NCI-H69 (cell line): ENCODE measurements at regions not wholly inside any gene's neighbourhood (a gene's known extent, or its start where the extent isn't known, plus 50 kb on each side); places are given as distances from the start of the nearest gene placed in this dataset.

ENCODE experiments used
- DNase-seq: peaks from one replicate; lab custom pipeline; 2025; lab: John Stamatoyannopoulos, UW

- DNase-seq = peak; percentile 71
These were observed 226.9 kb upstream of the CRY1 start for GRCh38 chr12:107320033-107320928.

- peak; percentile 77 for DNase-seq
These were observed 227.7 kb upstream of the CRY1 start for GRCh38 chr12:107320929-107321631.

- DNase-seq = no peak
These were observed 228.7 kb upstream of the CRY1 start for GRCh38 chr12:107322063-107322462.

GRCh38 chr12:107325075-107325608 is 231.8 kb upstream of the CRY1 start:
- DNase-seq = no peak

GRCh38 chr12:107326237-107326636 is 232.9 kb upstream of the CRY1 start:
- no peak for DNase-seq

- DNase-seq = no peak
These were observed 234.4 kb upstream of the CRY1 start for GRCh38 chr12:107327651-107328182.

- DNase-seq = no peak
These were observed 235.2 kb upstream of the CRY1 start for GRCh38 chr12:107328442-107329133.

GRCh38 chr12:107329569-107330324 is 236.4 kb upstream of the CRY1 start:
- DNase-seq = no peak

GRCh38 chr12:107330831-107331431 is 237.6 kb upstream of the CRY1 start:
- DNase-seq = peak; percentile 66

GRCh38 chr12:107331471-107331870 is 238.1 kb upstream of the CRY1 start:
- DNase-seq = no peak

GRCh38 chr12:107331912-107332311 is 238.6 kb upstream of the CRY1 start:
- no peak for DNase-seq

GRCh38 chr12:107332743-107333142 is 239.4 kb upstream of the CRY1 start:
- DNase-seq = no peak

GRCh38 chr12:107335802-107336570 is 242.6 kb upstream of the CRY1 start:
- no peak for DNase-seq

GRCh38 chr12:107336695-107337094 is 243.3 kb upstream of the CRY1 start:
- peak; percentile 54 for DNase-seq

- no peak for DNase-seq
These were observed 244.2 kb upstream of the CRY1 start for GRCh38 chr12:107337346-107338095.

GRCh38 chr12:107339487-107339886 is 246.1 kb upstream of the CRY1 start:
- peak; percentile 13 for DNase-seq

GRCh38 chr12:107339932-107340331 is 246.6 kb upstream of the CRY1 start:
- DNase-seq = no peak

- DNase-seq = no peak
These were observed 247.5 kb upstream of the CRY1 start for GRCh38 chr12:107340898-107341297.

- DNase-seq = no peak
These were observed 250.9 kb upstream of the CRY1 start for GRCh38 chr12:107344035-107344808.
